CD14-positive monocyte (primary cell): ENCODE measurements at regions not wholly inside any gene's neighbourhood (a gene's known extent, or its start where the extent isn't known, plus 50 kb on each side); places are given as distances from the start of the nearest gene placed in this dataset.

Experiments
- DNase-seq, 3 donors: peaks; one replicate each; pipeline ENCODE4 v3.0.0-alpha.2; 2011 to 2022
- H2AFZ ChIP-seq: 2 replicates; pipeline ENCODE4 v1.6.0; 2012; ENCODE audit warnings: mild to moderate bottlenecking, low read depth, low read length, inconsistent platforms; ENCODE audit not compliant: insufficient read depth, poor library complexity, severe bottlenecking
- H3K27ac ChIP-seq, 2 donors: 1 replicate in 1 of 2; 2 replicates in 1 of 2; pipeline ENCODE4 v1.5.1; 2012 to 2013; ENCODE audit warnings: low read length in 2 of 2, control low read depth in 1 of 2, inconsistent platforms in 1 of 2, low read depth in 1 of 2, mild to moderate bottlenecking in 1 of 2
- H3K27me3 ChIP-seq, 2 donors: one replicate each; pipeline versions ENCODE4 v1.6.0 to v1.6.1; 2011 to 2013; ENCODE audit warnings: low read length in 2 of 2; ENCODE audit not compliant: control insufficient read depth in 2 of 2, insufficient read depth in 2 of 2
- H3K36me3 ChIP-seq, 2 donors: replicated peaks in 1 of 2; 1 replicate in 1 of 2; 2 replicates in 1 of 2; pipeline versions ENCODE4 v1.5.1 to v1.6.1; 2012 to 2013; ENCODE audit warnings: low read length in 2 of 2, control low read depth in 1 of 2, inconsistent platforms in 1 of 2, mild to moderate bottlenecking in 1 of 2; ENCODE audit not compliant: insufficient read depth in 2 of 2, control insufficient read depth in 1 of 2
- H3K4me1 ChIP-seq, 2 donors: 1 replicate in 1 of 2; 2 replicates in 1 of 2; pipeline versions ENCODE4 v1.5.1 to v1.6.1; 2012 to 2013; ENCODE audit warnings: low read length in 2 of 2, control low read depth in 1 of 2, inconsistent platforms in 1 of 2, mild to moderate bottlenecking in 1 of 2, moderate library complexity in 1 of 2; ENCODE audit not compliant: insufficient read depth in 2 of 2, control insufficient read depth in 1 of 2
- H3K4me2 ChIP-seq: replicated peaks from 2 replicates; pipeline ENCODE3; 2012; ENCODE audit warnings: low read length, moderate library complexity, mild to moderate bottlenecking; ENCODE audit not compliant: poor library complexity, severe bottlenecking; ENCODE audit errors: extremely low read depth
- H3K4me3 ChIP-seq, 3 experiments: fragments of 200-600 bp in 1 of 3; sonication (generic) in 1 of 3; replicated peaks in 1 of 3; 1 replicate in 2 of 3; 2 replicates in 1 of 3; pipeline ENCODE4 v1.5.1; 2011 to 2013; ENCODE audit warnings: low read length in 3 of 3, mild to moderate bottlenecking in 3 of 3, control low read depth in 2 of 3, low read depth in 2 of 3, inconsistent platforms in 1 of 3, moderate library complexity in 1 of 3
- H3K79me2 ChIP-seq: 2 replicates; pipeline ENCODE4 v1.6.0; 2012; ENCODE audit warnings: mild to moderate bottlenecking, control low read depth, inconsistent platforms, low read length, moderate library complexity; ENCODE audit not compliant: insufficient read depth
- H3K9ac ChIP-seq: 2 replicates; pipeline ENCODE4 v1.6.0; 2017; ENCODE audit warnings: low read length, mild to moderate bottlenecking; ENCODE audit not compliant: insufficient read depth, poor library complexity, severe bottlenecking
- H3K9me3 ChIP-seq, 2 donors: replicated peaks in 1 of 2; 1 replicate in 1 of 2; 2 replicates in 1 of 2; pipeline versions ENCODE4 v1.5.1 to v1.6.1; 2012 to 2013; ENCODE audit warnings: low read length in 2 of 2, control low read depth in 1 of 2; ENCODE audit not compliant: control insufficient read depth in 1 of 2, insufficient read depth in 1 of 2
- H4K20me1 ChIP-seq: 2 replicates; pipeline ENCODE4 v1.6.0; 2012; ENCODE audit warnings: mild to moderate bottlenecking, low read length, control low read depth, moderate library complexity; ENCODE audit not compliant: insufficient read depth
- H3K27ac Mint-ChIP-seq, 7 donors: one replicate each; pipeline ENCODE4 v1.8.0; 2020; ENCODE audit warnings: mild to moderate bottlenecking in 7 of 7, mixed read lengths in 7 of 7, moderate library complexity in 6 of 7, inconsistent platforms in 2 of 7
- H3K27me3 Mint-ChIP-seq, 3 donors: one replicate each; pipeline ENCODE4 v1.8.0; 2021 to 2022; ENCODE audit warnings: low read depth in 3 of 3, mild to moderate bottlenecking in 3 of 3, mixed read lengths in 3 of 3, moderate library complexity in 3 of 3, inconsistent platforms in 1 of 3
- H3K36me3 Mint-ChIP-seq, 2 donors: one replicate each; pipeline ENCODE4 v1.8.0; 2020; ENCODE audit warnings: mixed read lengths in 2 of 2, inconsistent platforms in 1 of 2, mild to moderate bottlenecking in 1 of 2
- H3K4me1 Mint-ChIP-seq: one replicate; pipeline ENCODE4 v1.8.0; 2020; ENCODE audit warnings: mild to moderate bottlenecking, mixed read lengths
- H3K4me3 Mint-ChIP-seq, 2 donors: one replicate each; pipeline ENCODE4 v1.8.0; 2020; ENCODE audit warnings: mild to moderate bottlenecking in 2 of 2, mixed read lengths in 2 of 2, moderate library complexity in 1 of 2
- H3K9me3 Mint-ChIP-seq, 7 donors: one replicate each; pipeline ENCODE4 v1.8.0; 2020 to 2022; ENCODE audit warnings: mixed read lengths in 7 of 7, mild to moderate bottlenecking in 6 of 7, moderate library complexity in 6 of 7, inconsistent platforms in 2 of 7
- CTCF ChIP-seq: fragments of 200-600 bp; IDR thresholded peaks from one replicate; pipeline ENCODE4 v1.8.0; 2022; ENCODE audit warnings: antibody characterized with exemption, mild to moderate bottlenecking
- WGBS: methylation state at CpG from one replicate; pipeline ENCODE4 v1.1.5; 2013; ENCODE audit warnings: missing lambda C conversion rate; ENCODE audit not compliant: insufficient coverage; 5-methylcytosine and 5-hydroxymethylcytosine counted together
- intact Hi-C, 2 donors: fragments of 100-400 bp; cut with micrococcal nuclease; formaldehyde crosslinking; loops; one replicate each; pipeline versions ENCODE4 v1.15.0 to v1.15.1; 2023

- Mint-ChIP-seq H3K9me3 (peaks cover 0 to 1% (median 0%) of the 10 kb centered on the region in 7 donors), H3K27ac (no peak overlapping the region), H3K36me3 (no peaks in the 10 kb centered on the region), H3K4me1 (no peaks in the 10 kb centered on the region), H3K27me3 (no peaks in the 10 kb centered on the region), H3K4me3 (no peak overlapping the region)
- no peak for TF ChIP-seq CTCF
- no peaks in the 10 kb centered on the region for H3K9me3 ChIP-seq
- H3K27me3 ChIP-seq, result no peaks in the 10 kb centered on the region
- WGBS, result 92% methylated on average over 13 of the region's 13 CpGs
- no peak overlapping the region for H2AFZ ChIP-seq
- H3K4me1 ChIP-seq, result no peaks in the 10 kb centered on the region
- H3K4me2 ChIP-seq, result no peak overlapping the region
- H3K9ac ChIP-seq, result no peak overlapping the region
- no peaks in the 10 kb centered on the region for H4K20me1 ChIP-seq
- H3K36me3 ChIP-seq, result no peaks in the 10 kb centered on the region
- no peak overlapping the region for H3K4me3 ChIP-seq
- intact Hi-C loops, result no loop called here
- no peak overlapping the region for H3K27ac ChIP-seq
- no peak for DNase-seq
- H3K79me2 ChIP-seq, result no peaks in the 10 kb centered on the region
These were observed 1389.6 kb downstream of the BRD1 start for GRCh38 chr22:48438096-48438495.

- Histone ChIP-seq H3K4me2 (no peak overlapping the region), H3K9me3 (no peaks in the 10 kb centered on the region), H4K20me1 (no peaks in the 10 kb centered on the region), H2AFZ (no peak overlapping the region), H3K9ac (no peak overlapping the region), H3K4me3 (no peak overlapping the region), H3K27ac (no peak overlapping the region), H3K27me3 (no peaks in the 10 kb centered on the region), H3K4me1 (no peaks in the 10 kb centered on the region), H3K36me3 (no peaks in the 10 kb centered on the region), H3K79me2 (no peaks in the 10 kb centered on the region)
- no peaks in the 10 kb centered on the region for H3K4me1 Mint-ChIP-seq
- H3K4me3 Mint-ChIP-seq, result no peak overlapping the region
- no peaks in the 10 kb centered on the region for H3K27me3 Mint-ChIP-seq
- H3K9me3 Mint-ChIP-seq, result peaks cover 0 to 1% (median 0%) of the 10 kb centered on the region in 7 donors
- no peak overlapping the region for H3K27ac Mint-ChIP-seq
- WGBS, result 76% methylated on average over 14 of the region's 17 CpGs
- intact Hi-C loops, result no loop called here
- DNase-seq, result no peak
- no peak for TF ChIP-seq CTCF
- H3K36me3 Mint-ChIP-seq, result no peaks in the 10 kb centered on the region
These were observed 1391.3 kb downstream of the BRD1 start for GRCh38 chr22:48436201-48436931.
